ENCODE measurements at regions not wholly inside any gene's neighbourhood (a gene's known extent, or its start where the extent isn't known, plus 50 kb on each side); places are given as distances from the start of the nearest gene placed in this dataset.
"Not testable (repeated sequence)": the region's sequence is repeated elsewhere in the genome, so short reads cannot be mapped to it uniquely, and the experiment has no call there.

DNA sequence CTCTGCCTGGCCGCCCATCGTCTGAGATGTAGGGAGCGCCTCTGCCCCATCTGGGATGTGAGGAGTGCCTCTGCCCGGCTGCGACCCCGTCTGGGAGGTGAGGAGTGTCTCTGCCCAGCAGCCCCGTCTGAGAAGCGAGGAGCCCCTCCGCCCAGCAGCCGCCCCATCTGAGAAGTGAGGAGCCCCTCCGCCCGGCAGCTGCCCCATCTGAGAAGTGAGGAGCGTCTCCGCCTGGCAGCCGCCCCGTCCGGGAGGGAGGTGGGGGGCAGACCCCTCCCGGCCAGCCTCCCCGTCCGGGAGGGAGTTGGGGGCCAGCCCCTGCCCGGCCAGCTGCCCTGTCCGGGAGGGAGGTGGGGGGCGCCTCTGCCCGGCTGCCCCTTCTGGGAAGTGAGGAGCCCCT lies 117.8 kb downstream of the BMS1 start:
- TF ChIP-seq CTCF (conservative IDR thresholded peaks at IDR 0.05; ENCODE audit: low read depth in 2 of 2); POLR2AphosphoS5 (IDR thresholded peaks at IDR 0.05; ENCODE audit: low read depth); CREB1 (CRISPR knock-in tag; IDR thresholded peaks at IDR 0.05; ENCODE audit: low read depth); JUNB (IDR thresholded peaks at IDR 0.05; ENCODE audit: unreplicated experiment); EZH2phosphoT487 (IDR thresholded peaks at IDR 0.05; ENCODE audit: unreplicated experiment); ZNF114 (CRISPR knock-in tag; IDR thresholded peaks at IDR 0.05); EZH2 (IDR thresholded peaks at IDR 0.05; ENCODE audit: low read depth, unreplicated experiment); NANOG (IDR thresholded peaks at IDR 0.05; ENCODE audit: borderline replicate concordance); STAT1 (IDR thresholded peaks at IDR 0.05; ENCODE audit: unreplicated experiment); ZNF331 (CRISPR knock-in tag; IDR thresholded peaks at IDR 0.05; ENCODE audit: low read depth); ETS1 (IDR thresholded peaks at IDR 0.05): not testable (repeated sequence)
- TF ChIP-seq, protein P1, sequence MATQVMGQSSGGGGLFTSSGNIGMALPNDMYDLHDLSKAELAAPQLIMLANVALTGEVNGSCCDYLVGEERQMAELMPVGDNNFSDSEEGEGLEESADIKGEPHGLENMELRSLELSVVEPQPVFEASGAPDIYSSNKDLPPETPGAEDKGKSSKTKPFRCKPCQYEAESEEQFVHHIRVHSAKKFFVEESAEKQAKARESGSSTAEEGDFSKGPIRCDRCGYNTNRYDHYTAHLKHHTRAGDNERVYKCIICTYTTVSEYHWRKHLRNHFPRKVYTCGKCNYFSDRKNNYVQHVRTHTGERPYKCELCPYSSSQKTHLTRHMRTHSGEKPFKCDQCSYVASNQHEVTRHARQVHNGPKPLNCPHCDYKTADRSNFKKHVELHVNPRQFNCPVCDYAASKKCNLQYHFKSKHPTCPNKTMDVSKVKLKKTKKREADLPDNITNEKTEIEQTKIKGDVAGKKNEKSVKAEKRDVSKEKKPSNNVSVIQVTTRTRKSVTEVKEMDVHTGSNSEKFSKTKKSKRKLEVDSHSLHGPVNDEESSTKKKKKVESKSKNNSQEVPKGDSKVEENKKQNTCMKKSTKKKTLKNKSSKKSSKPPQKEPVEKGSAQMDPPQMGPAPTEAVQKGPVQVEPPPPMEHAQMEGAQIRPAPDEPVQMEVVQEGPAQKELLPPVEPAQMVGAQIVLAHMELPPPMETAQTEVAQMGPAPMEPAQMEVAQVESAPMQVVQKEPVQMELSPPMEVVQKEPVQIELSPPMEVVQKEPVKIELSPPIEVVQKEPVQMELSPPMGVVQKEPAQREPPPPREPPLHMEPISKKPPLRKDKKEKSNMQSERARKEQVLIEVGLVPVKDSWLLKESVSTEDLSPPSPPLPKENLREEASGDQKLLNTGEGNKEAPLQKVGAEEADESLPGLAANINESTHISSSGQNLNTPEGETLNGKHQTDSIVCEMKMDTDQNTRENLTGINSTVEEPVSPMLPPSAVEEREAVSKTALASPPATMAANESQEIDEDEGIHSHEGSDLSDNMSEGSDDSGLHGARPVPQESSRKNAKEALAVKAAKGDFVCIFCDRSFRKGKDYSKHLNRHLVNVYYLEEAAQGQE (IDR thresholded peaks at IDR 0.05; ENCODE audit: unreplicated experiment): not testable (repeated sequence)
